ENCODE measurements at regions not wholly inside any gene's neighbourhood (a gene's known extent, or its start where the extent isn't known, plus 50 kb on each side); places are given as distances from the start of the nearest gene placed in this dataset.

- no peak for DNase-seq
Observed at GRCh38 chr19:29400917-29401711, 124.7 kb upstream of the VSTM2B start.

GRCh38 chr19:29401712-29402421 lies 123.9 kb upstream of the VSTM2B start:
- no peak for DNase-seq

GRCh38 chr19:29402563-29402962 lies 123.2 kb upstream of the VSTM2B start:
- no peak for DNase-seq

- no peak for DNase-seq
Observed at GRCh38 chr19:29404015-29404414, 121.8 kb upstream of the VSTM2B start.

GRCh38 chr19:29404951-29405727 lies 120.7 kb upstream of the VSTM2B start:
- no peak for DNase-seq

GRCh38 chr19:29405728-29405995 lies 120.1 kb upstream of the VSTM2B start:
- DNase-seq, result no peak

- no peak for DNase-seq
Observed at GRCh38 chr19:29409076-29409862, 116.5 kb upstream of the VSTM2B start.

GRCh38 chr19:29410601-29411000 lies 115.2 kb upstream of the VSTM2B start:
- no peak for DNase-seq

- no peak for DNase-seq
Observed at GRCh38 chr19:29411113-29411581, 114.6 kb upstream of the VSTM2B start.

- no peak for DNase-seq
Observed at GRCh38 chr19:29413435-29413834, 112.4 kb upstream of the VSTM2B start.

GRCh38 chr19:29415507-29415906 lies 110.3 kb upstream of the VSTM2B start:
- no peak for DNase-seq

- no peak for DNase-seq
Observed at GRCh38 chr19:29417048-29417447, 108.7 kb upstream of the VSTM2B start.

GRCh38 chr19:29418201-29418600 lies 107.6 kb upstream of the VSTM2B start:
- DNase-seq, result no peak

- DNase-seq, result no peak
Observed at GRCh38 chr19:29420065-29420464, 105.7 kb upstream of the VSTM2B start.

GRCh38 chr19:29420482-29421195 lies 105.2 kb upstream of the VSTM2B start:
- no peak for DNase-seq

- DNase-seq, result no peak
Observed at GRCh38 chr19:29421196-29421545, 104.6 kb upstream of the VSTM2B start.

- DNase-seq, result no peak
Observed at GRCh38 chr19:29422047-29422446, 103.7 kb upstream of the VSTM2B start.

- no peak for DNase-seq
Observed at GRCh38 chr19:29422486-29423085, 103.2 kb upstream of the VSTM2B start.

- no peak for DNase-seq
Observed at GRCh38 chr19:29428071-29428470, 97.7 kb upstream of the VSTM2B start.

GRCh38 chr19:29429021-29429420 lies 96.8 kb upstream of the VSTM2B start:
- no peak for DNase-seq

- no peak for DNase-seq
Observed at GRCh38 chr19:29429581-29429980, 96.2 kb upstream of the VSTM2B start.

GRCh38 chr19:29431332-29431731 lies 94.5 kb upstream of the VSTM2B start:
- no peak for DNase-seq

All from stimulated activated CD4-positive, alpha-beta T cell treated with anti-CD3 and anti-CD28 coated beads, Interleukin-4, amount 100 ng/mL, for 24 hours (primary cell).